HEK293 (cell line): ENCODE measurements at regions not wholly inside any gene's neighbourhood (a gene's known extent, or its start where the extent isn't known, plus 50 kb on each side); places are given as distances from the start of the nearest gene placed in this dataset.

Experiments used
- CTCF ChIA-PET: fragments of 350-600 bp; formaldehyde crosslinking; extraction: SDS; loops from one replicate; lab custom pipeline; 2021; ENCODE audit warnings: antibody characterized with exemption; lab: Yijun Ruan, JAX
- POLR2A ChIA-PET: fragments of 300-600 bp; formaldehyde crosslinking; extraction: SDS; loops from one replicate; lab custom pipeline; 2020; ENCODE audit warnings: antibody characterized with exemption, inconsistent platforms; lab: Yijun Ruan, JAX
- H3K27ac ChIP-seq: fragments of 200-500 bp; sonication (Bioruptor generic); 2 replicates; pipeline ENCODE4 v1.5.1; 2014; ENCODE audit warnings: low read depth, low read length, control low read depth, inconsistent platforms; ENCODE audit errors: extremely low read depth
- H3K36me3 ChIP-seq, 2 experiments: fragments of 200-500 bp in 1 of 2; sonication (Bioruptor generic) in 1 of 2; 1 replicate in 1 of 2; 2 replicates in 1 of 2; pipeline ENCODE4 v1.5.1; 2014 to 2017; ENCODE audit warnings: inconsistent platforms in 2 of 2, low read length in 2 of 2; ENCODE audit not compliant: control insufficient read depth in 2 of 2, insufficient read depth in 1 of 2
- H3K4me1 ChIP-seq: fragments of 200-500 bp; sonication (Bioruptor generic); 2 replicates; pipeline ENCODE4 v1.5.1; 2014; ENCODE audit warnings: mild to moderate bottlenecking, low read length, inconsistent platforms; ENCODE audit not compliant: control insufficient read depth, insufficient read depth
- H3K4me3 ChIP-seq: 2 replicates; pipeline ENCODE4 v1.5.1; 2011; ENCODE audit warnings: low read depth, mild to moderate bottlenecking, control low read depth, low read length, moderate library complexity
- H3K9me3 ChIP-seq: fragments of 200-500 bp; sonication (Bioruptor generic); 2 replicates; pipeline ENCODE4 v1.5.1; 2014; ENCODE audit warnings: low read depth, low read length, inconsistent platforms; ENCODE audit not compliant: control insufficient read depth, insufficient read depth
- KLF1 ChIP-seq: fragments of 450-650 bp; formaldehyde crosslinking; IDR thresholded peaks from 2 replicates; pipeline ENCODE4 v1.5.1; 2016; ENCODE audit warnings: missing biosample characterization, missing genetic modification characterization
- SALL2 ChIP-seq: fragments of 450-650 bp; formaldehyde crosslinking; IDR thresholded peaks from 2 replicates; pipeline ENCODE4 v1.5.0; 2017; ENCODE audit warnings: missing biosample characterization, mild to moderate bottlenecking, missing genetic modification characterization, borderline replicate concordance
- TRIM28 ChIP-seq: IDR thresholded peaks from 2 replicates; pipeline ENCODE4 v1.6.1; 2011; ENCODE audit warnings: low read length, control low read depth, borderline replicate concordance
- ZNF112 ChIP-seq: fragments of 450-650 bp; formaldehyde crosslinking; IDR thresholded peaks from 2 replicates; pipeline ENCODE4 v1.5.0; 2017; ENCODE audit warnings: missing biosample characterization, missing genetic modification characterization
- ZNF140 ChIP-seq: fragments of 450-650 bp; formaldehyde crosslinking; IDR thresholded peaks from 2 replicates; pipeline ENCODE4 v1.5.1; 2016; ENCODE audit warnings: missing biosample characterization, missing genetic modification characterization
- ZNF37A ChIP-seq: fragments of 450-650 bp; IDR thresholded peaks from 2 replicates; pipeline ENCODE4 v1.5.1; 2018; ENCODE audit warnings: missing biosample characterization, missing genetic modification characterization
- ZNF391 ChIP-seq: fragments of 450-650 bp; formaldehyde crosslinking; IDR thresholded peaks from 2 replicates; pipeline ENCODE4 v1.5.1; 2016; ENCODE audit warnings: low read depth, missing biosample characterization, missing genetic modification characterization, borderline replicate concordance
- ZNF423 ChIP-seq: fragments of 450-650 bp; formaldehyde crosslinking; IDR thresholded peaks from 2 replicates; pipeline ENCODE4 v1.5.1; 2016; ENCODE audit warnings: missing biosample characterization, missing genetic modification characterization
- ZNF433 ChIP-seq: fragments of 450-650 bp; formaldehyde crosslinking; IDR thresholded peaks from 2 replicates; pipeline ENCODE4 v1.5.1; 2016; ENCODE audit warnings: missing biosample characterization, missing genetic modification characterization, low read depth
- TF ChIP-seq, protein P1 (sequence below): fragments of 450-650 bp; formaldehyde crosslinking; IDR thresholded peaks from 2 replicates; pipeline ENCODE4 v1.5.1; 2016; ENCODE audit warnings: missing biosample characterization, missing genetic modification characterization
- TF ChIP-seq, protein P2 (sequence below): fragments of 450-650 bp; formaldehyde crosslinking; IDR thresholded peaks from 2 replicates; pipeline ENCODE4 v1.5.1; 2016; ENCODE audit warnings: missing biosample characterization, missing genetic modification characterization
- TF ChIP-seq, protein P3 (sequence below): fragments of 450-650 bp; formaldehyde crosslinking; conservative IDR thresholded peaks from 2 replicates; pipeline ENCODE4 v1.5.1; 2016; ENCODE audit warnings: low read depth, missing biosample characterization, missing genetic modification characterization

DNA sequence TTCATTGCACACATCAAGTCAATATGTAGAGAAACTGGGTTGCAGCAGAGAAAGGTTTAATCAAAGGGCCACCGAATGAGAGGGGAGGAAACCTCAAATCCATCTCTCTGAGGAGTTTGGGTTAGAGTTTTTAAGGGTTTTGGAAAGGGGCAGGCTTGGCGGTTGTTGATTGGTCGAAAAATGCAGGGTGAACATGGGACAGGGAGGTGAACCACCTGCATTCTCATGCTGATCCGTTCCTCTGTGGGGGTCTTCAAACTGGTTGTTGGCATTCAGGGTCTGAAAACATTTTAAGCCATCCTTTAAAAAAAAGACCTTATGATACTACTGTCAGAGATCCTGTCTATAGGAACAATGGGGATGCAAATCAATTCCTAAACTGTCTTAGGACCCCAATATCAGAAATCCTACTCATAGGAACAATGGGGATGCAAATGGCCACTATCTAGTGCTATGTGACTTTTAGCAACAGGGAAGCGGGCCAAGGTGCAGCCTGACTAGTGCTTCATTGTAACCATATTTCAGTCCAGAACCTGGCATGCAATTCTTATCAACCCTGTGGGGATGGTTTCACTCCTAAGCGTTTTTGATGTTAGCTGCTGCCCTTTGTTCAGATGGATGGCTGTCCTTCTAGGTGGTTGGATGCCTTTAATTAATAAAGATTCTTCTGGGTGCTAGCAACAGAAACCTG lies 120.1 kb upstream of the MGAT5 start:
- TF ChIP-seq, protein P1, sequence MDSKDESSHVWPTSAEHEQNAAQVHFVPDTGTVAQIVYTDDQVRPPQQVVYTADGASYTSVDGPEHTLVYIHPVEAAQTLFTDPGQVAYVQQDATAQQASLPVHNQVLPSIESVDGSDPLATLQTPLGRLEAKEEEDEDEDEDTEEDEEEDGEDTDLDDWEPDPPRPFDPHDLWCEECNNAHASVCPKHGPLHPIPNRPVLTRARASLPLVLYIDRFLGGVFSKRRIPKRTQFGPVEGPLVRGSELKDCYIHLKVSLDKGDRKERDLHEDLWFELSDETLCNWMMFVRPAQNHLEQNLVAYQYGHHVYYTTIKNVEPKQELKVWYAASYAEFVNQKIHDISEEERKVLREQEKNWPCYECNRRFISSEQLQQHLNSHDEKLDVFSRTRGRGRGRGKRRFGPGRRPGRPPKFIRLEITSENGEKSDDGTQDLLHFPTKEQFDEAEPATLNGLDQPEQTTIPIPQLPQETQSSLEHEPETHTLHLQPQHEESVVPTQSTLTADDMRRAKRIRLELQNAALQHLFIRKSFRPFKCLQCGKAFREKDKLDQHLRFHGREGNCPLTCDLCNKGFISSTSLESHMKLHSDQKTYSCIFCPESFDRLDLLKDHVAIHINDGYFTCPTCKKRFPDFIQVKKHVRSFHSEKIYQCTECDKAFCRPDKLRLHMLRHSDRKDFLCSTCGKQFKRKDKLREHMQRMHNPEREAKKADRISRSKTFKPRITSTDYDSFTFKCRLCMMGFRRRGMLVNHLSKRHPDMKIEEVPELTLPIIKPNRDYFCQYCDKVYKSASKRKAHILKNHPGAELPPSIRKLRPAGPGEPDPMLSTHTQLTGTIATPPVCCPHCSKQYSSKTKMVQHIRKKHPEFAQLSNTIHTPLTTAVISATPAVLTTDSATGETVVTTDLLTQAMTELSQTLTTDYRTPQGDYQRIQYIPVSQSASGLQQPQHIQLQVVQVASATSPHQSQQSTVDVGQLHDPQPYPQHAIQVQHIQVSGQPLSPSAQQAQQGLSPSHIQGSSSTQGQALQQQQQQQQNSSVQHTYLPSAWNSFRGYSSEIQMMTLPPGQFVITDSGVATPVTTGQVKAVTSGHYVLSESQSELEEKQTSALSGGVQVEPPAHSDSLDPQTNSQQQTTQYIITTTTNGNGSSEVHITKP: no peak
- TF ChIP-seq ZNF112 (tag by site-specific recombination): no peak
- TF ChIP-seq ZNF391 (tag by site-specific recombination): no peak
- TF ChIP-seq KLF1 (tag by site-specific recombination): no peak
- TF ChIP-seq, protein P2, sequence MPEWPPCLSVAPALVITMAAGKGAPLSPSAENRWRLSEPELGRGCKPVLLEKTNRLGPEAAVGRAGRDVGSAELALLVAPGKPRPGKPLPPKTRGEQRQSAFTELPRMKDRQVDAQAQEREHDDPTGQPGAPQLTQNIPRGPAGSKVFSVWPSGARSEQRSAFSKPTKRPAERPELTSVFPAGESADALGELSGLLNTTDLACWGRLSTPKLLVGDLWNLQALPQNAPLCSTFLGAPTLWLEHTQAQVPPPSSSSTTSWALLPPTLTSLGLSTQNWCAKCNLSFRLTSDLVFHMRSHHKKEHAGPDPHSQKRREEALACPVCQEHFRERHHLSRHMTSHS: no peak
- no peak for TF ChIP-seq ZNF423 (tag by site-specific recombination)
- TF ChIP-seq SALL2: no peak

DNA sequence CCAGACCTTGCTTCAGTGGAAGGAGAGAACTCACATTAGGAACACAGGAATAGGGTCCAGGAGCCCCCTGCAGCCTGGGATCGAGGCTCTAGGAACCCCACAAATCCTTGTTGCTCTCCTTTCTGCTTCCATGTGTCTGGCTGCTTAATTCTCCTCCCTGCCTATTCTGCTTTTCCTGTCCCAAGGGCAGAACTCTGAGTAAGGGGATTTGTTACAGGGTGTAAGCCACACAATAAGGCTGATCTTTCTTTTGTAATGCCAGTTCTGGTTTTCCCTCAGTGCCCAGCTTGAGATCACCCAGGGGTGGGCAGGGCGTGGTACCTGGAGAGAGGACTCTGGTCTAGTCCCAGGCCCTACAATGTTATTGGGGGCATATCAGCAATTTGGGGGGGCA lies 119.6 kb upstream of the MGAT5 start:
- H3K9me3 ChIP-seq: no peaks in the 10 kb centered on the region
- TF ChIP-seq, protein P3, sequence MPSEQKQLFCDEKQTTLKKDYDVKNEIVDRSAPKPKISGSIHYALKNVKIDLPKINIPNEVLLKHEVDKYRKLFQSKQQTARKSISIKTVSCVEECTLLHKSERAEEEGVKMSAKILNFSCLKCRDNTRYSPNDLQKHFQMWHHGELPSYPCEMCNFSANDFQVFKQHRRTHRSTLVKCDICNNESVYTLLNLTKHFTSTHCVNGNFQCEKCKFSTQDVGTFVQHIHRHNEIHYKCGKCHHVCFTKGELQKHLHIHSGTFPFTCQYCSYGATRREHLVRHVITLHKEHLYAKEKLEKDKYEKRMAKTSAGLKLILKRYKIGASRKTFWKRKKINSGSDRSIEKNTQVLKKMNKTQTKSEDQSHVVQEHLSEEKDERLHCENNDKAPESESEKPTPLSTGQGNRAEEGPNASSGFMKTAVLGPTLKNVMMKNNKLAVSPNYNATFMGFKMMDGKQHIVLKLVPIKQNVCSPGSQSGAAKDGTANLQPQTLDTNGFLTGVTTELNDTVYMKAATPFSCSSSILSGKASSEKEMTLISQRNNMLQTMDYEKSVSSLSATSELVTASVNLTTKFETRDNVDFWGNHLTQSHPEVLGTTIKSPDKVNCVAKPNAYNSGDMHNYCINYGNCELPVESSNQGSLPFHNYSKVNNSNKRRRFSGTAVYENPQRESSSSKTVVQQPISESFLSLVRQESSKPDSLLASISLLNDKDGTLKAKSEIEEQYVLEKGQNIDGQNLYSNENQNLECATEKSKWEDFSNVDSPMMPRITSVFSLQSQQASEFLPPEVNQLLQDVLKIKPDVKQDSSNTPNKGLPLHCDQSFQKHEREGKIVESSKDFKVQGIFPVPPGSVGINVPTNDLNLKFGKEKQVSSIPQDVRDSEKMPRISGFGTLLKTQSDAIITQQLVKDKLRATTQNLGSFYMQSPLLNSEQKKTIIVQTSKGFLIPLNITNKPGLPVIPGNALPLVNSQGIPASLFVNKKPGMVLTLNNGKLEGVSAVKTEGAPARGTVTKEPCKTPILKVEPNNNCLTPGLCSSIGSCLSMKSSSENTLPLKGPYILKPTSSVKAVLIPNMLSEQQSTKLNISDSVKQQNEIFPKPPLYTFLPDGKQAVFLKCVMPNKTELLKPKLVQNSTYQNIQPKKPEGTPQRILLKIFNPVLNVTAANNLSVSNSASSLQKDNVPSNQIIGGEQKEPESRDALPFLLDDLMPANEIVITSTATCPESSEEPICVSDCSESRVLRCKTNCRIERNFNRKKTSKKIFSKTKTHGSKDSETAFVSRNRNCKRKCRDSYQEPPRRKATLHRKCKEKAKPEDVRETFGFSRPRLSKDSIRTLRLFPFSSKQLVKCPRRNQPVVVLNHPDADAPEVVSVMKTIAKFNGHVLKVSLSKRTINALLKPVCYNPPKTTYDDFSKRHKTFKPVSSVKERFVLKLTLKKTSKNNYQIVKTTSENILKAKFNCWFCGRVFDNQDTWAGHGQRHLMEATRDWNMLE (tag by site-specific recombination): no peak
- TF ChIP-seq ZNF37A (tag by site-specific recombination) (no peak), ZNF140 (no peak), TRIM28 (no peak), ZNF433 (no peak)
- TF ChIP-seq, all 188 proteins: peak for 0
- H3K36me3 ChIP-seq: peaks cover 0 to 3% of the 10 kb centered on the region in 2 experiments; a peak in 1 of 3 replicates
- CTCF ChIA-PET: no interaction called here
- POLR2A ChIA-PET: no interaction called here
- no peaks in the 10 kb centered on the region for H3K4me1 ChIP-seq
- H3K4me3 ChIP-seq: no peak overlapping the region
- no peak overlapping the region for H3K27ac ChIP-seq

More for the DNA sequence above, 120.1 kb upstream of the MGAT5 start:
- Histone ChIP-seq H3K4me1 (no peaks in the 10 kb centered on the region), H3K36me3 (peaks cover 0 to 3% of the 10 kb centered on the region in 2 experiments; a peak in 1 of 3 replicates), H3K9me3 (no peaks in the 10 kb centered on the region), H3K4me3 (no peak overlapping the region), H3K27ac (no peak overlapping the region)
- CTCF ChIA-PET: interaction anchor here (0.6 to 0.9 kb wide), 2 partner anchors 10 to 15 kb away, joined by 3 read pairs; no protein-coding TSS in a partner anchor
- POLR2A ChIA-PET: no interaction called here
